ENCODE measurements at regions not wholly inside any gene's neighbourhood (a gene's known extent, or its start where the extent isn't known, plus 50 kb on each side); places are given as distances from the start of the nearest gene placed in this dataset.

- TF ChIP-seq CTCF (conservative IDR thresholded peaks at IDR 0.05; ENCODE audit: low read depth, low read length) (0 out of 2 replicates have a peak, but pooled peaks have one; percentile 8), EZH2 (IDR thresholded peaks at IDR 0.05; ENCODE audit: borderline replicate concordance, low read depth, low read length, poor library complexity, severe bottlenecking) (no peak)
Measured at GRCh38 chr13:98083507-98083906, 59.4 kb upstream of the FARP1 start.
